ENCODE measurements at regions not wholly inside any gene's neighbourhood (a gene's known extent, or its start where the extent isn't known, plus 50 kb on each side); places are given as distances from the start of the nearest gene placed in this dataset.

DNA sequence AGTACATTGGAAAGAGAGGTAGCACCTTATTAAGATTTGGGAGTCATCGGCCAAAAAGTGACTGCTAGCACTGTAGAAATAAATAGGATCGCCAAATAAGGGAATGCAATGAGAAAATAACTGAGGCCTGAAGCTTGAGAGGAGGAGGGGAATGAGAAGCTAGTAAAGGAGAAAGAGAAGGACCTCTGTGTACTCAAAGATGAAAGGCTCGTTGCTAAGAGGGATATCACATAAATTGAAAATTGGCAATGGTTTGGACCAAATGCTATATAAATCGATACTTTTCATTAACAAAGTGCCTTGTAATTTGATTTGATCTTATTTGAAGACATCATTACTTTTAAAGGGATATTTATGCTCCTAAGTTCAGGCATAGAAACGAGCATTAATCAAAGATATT lies 796.3 kb downstream of the QKI start:
- H3K27me3 Mint-ChIP-seq (ENCODE audit: unreplicated experiment) = no peaks in the 10 kb centered on the region

DNA sequence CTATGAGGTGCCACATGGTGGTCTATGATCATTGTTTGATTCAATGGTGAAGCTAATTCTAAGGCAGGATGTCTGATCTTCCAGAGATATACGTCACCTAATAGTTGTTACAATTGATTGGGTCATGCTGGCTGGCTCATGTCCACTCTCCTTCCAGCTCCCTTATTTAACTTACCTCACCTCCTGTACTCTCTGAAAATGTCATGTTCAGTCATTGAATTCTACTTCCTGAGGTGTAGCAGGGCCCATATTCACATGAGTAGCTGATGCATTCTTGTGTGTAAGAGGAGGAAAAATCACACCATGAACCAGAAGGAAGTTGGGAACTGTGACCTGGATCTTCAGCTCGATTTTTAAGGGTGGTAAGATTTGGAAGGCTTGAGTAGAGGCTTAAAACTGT lies 795.8 kb downstream of the QKI start:
- Mint-ChIP-seq H3K9me3 (ENCODE audit: unreplicated experiment) (peaks cover 25% of the 10 kb centered on the region), H3K4me3 (ENCODE audit: unreplicated experiment) (no peak overlapping the region)

More for the DNA sequence above, 796.3 kb downstream of the QKI start:
- DNase-seq (ENCODE audit: extremely low spot score, unreplicated experiment) = no peak
- no peak for TF ChIP-seq CTCF (IDR thresholded peaks at IDR 0.05)
- Mint-ChIP-seq H3K9me3 (ENCODE audit: unreplicated experiment) (peaks cover 27% of the 10 kb centered on the region), H3K4me1 (ENCODE audit: unreplicated experiment) (no peaks in the 10 kb centered on the region), H3K36me3 (ENCODE audit: unreplicated experiment) (no peaks in the 10 kb centered on the region), H3K27ac (ENCODE audit: unreplicated experiment) (no peak overlapping the region), H3K4me3 (ENCODE audit: unreplicated experiment) (no peak overlapping the region)

GRCh38 chr6:164208371-164208770 lies 793.9 kb downstream of the QKI start:
- no peak for DNase-seq (ENCODE audit: extremely low spot score, unreplicated experiment)
- no peaks in the 10 kb centered on the region for H3K27me3 Mint-ChIP-seq (ENCODE audit: unreplicated experiment)
- no peaks in the 10 kb centered on the region for H3K4me1 Mint-ChIP-seq (ENCODE audit: unreplicated experiment)
- peaks cover 23% of the 10 kb centered on the region for H3K9me3 Mint-ChIP-seq (ENCODE audit: unreplicated experiment)
- TF ChIP-seq CTCF (IDR thresholded peaks at IDR 0.05) = no peak
- no peaks in the 10 kb centered on the region for H3K36me3 Mint-ChIP-seq (ENCODE audit: unreplicated experiment)
- no peak overlapping the region for H3K4me3 Mint-ChIP-seq (ENCODE audit: unreplicated experiment)
- no peak overlapping the region for H3K27ac Mint-ChIP-seq (ENCODE audit: unreplicated experiment)

More for the DNA sequence above, 795.8 kb downstream of the QKI start:
- TF ChIP-seq CTCF (IDR thresholded peaks at IDR 0.05) = no peak
- no peaks in the 10 kb centered on the region for H3K4me1 Mint-ChIP-seq (ENCODE audit: unreplicated experiment)
- no peaks in the 10 kb centered on the region for H3K36me3 Mint-ChIP-seq (ENCODE audit: unreplicated experiment)
- H3K27me3 Mint-ChIP-seq (ENCODE audit: unreplicated experiment) = no peaks in the 10 kb centered on the region
- no peak for DNase-seq (ENCODE audit: extremely low spot score, unreplicated experiment)
- no peak overlapping the region for H3K27ac Mint-ChIP-seq (ENCODE audit: unreplicated experiment)

DNA sequence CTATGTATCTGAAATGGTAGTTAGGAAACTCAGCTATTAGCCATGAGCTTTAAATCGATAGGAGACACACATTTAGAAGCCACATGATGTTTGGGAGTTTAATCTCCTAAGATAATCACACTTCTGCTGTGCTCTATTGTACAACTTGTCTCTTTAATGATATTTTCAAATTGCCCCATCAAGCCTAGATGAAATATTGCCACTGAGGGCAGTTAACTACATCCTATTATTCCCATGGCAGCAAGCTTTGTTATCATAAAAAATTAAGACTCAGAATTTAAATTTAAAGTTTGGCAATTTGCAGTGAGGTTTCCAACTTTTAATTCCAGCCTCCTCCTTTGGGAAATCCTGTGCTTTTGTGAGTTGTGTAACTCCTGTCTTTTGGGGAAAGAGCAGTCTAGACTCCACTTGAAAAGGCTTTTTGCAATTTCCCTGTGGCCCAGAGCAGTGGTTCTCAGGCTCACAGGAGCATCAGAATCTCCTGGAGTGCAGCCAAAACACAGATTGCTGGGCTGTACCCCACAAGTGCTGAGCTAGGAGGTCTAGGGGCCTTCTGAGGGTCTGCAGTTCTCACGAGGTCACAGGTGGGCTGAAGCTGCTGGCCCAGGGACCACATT lies 792.4 kb downstream of the QKI start:
- DNase-seq (ENCODE audit: extremely low spot score, unreplicated experiment) = no peak
- Mint-ChIP-seq H3K27me3 (ENCODE audit: unreplicated experiment) (no peaks in the 10 kb centered on the region), H3K4me3 (ENCODE audit: unreplicated experiment) (no peak overlapping the region), H3K9me3 (ENCODE audit: unreplicated experiment) (peaks cover 19% of the 10 kb centered on the region), H3K4me1 (ENCODE audit: unreplicated experiment) (no peaks in the 10 kb centered on the region), H3K27ac (ENCODE audit: unreplicated experiment) (no peak overlapping the region), H3K36me3 (ENCODE audit: unreplicated experiment) (no peaks in the 10 kb centered on the region)
- no peak for TF ChIP-seq CTCF (IDR thresholded peaks at IDR 0.05)

DNA sequence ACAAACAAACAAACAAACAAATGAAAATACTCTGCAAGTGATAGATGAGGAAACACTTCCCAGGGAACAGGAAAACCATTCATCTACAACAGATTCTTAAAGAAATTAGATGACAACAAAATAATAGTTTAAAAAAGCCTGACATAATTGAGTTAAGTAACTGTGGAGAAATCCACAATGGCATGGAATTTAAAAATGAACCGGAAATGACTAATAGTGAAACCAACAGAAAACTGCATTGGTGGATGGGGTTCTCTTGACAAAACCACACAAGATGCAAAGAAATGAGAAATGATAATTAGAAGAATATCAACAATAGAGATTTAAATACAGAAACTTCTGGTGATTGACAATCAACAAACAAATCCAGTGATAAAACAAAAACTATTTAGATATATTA lies 785.6 kb downstream of the QKI start:
- Mint-ChIP-seq H3K27ac (ENCODE audit: unreplicated experiment) (no peak overlapping the region), H3K27me3 (ENCODE audit: unreplicated experiment) (no peaks in the 10 kb centered on the region), H3K9me3 (ENCODE audit: unreplicated experiment) (peaks cover 21% of the 10 kb centered on the region), H3K36me3 (ENCODE audit: unreplicated experiment) (no peaks in the 10 kb centered on the region), H3K4me1 (ENCODE audit: unreplicated experiment) (no peaks in the 10 kb centered on the region), H3K4me3 (ENCODE audit: unreplicated experiment) (no peak overlapping the region)
- no peak for DNase-seq (ENCODE audit: extremely low spot score, unreplicated experiment)
- no peak for TF ChIP-seq CTCF (IDR thresholded peaks at IDR 0.05)
